ENCODE measurements at regions not wholly inside any gene's neighbourhood (a gene's known extent, or its start where the extent isn't known, plus 50 kb on each side); places are given as distances from the start of the nearest gene placed in this dataset.

GRCh38 chr2:59046401-59047372 lies 805.6 kb upstream of the FANCL start (continued):
- no peak for TF ChIP-seq CTCF (IDR thresholded peaks at IDR 0.05; ENCODE audit: control extremely low read depth in 1 of 3, insufficient read depth in 1 of 3, low read depth in 1 of 3, low read length in 3 of 3)
